ENCODE measurements at regions not wholly inside any gene's neighbourhood (a gene's known extent, or its start where the extent isn't known, plus 50 kb on each side); places are given as distances from the start of the nearest gene placed in this dataset.

DNA sequence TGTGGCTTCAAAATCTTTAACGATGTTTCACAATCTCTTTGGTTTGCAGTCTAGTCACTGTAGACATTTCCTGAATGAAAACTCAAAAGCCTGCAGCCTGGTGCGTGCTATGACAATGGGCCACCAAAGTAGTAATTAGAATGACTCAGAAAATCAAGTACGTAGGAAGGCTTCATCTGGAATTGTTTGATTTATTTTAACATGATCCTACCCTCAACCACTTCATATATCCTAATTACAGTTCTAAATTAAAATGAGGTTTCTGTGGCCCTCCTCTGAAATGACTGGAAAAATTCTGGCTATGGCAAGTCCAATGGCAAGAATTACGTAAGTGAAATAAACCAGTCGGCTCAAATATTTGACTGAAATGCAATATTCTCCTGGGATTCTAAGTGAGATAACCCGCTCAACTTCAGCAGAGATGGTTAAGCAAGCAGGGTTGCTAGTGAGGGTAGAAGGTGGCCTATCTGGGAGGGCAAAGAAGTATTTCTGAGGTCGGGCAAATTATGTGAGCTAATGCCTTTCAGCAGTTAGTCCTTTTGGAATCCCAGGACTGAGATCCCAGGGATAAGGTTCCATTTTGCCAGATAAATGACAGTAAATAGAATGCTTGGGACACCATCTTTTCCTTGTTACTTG lies 145.6 kb upstream of the MYOCD start:
- Histone ChIP-seq H3K9ac (ENCODE audit: low read length) (no peak overlapping the region), H3K9me3 (ENCODE audit: low read length) (no peaks in the 10 kb centered on the region), H3K4me1 (ENCODE audit: low read length) (no peaks in the 10 kb centered on the region), H3K27ac (ENCODE audit: low read length) (no peak overlapping the region), H3K27me3 (ENCODE audit: low read length) (no peaks in the 10 kb centered on the region), H2AFZ (ENCODE audit: low read length) (no peak overlapping the region), H3K9me2 (replicated peaks; ENCODE audit: insufficient read depth, low read length) (no peaks in the 10 kb centered on the region), H3K36me3 (ENCODE audit: insufficient read depth, low read length) (no peaks in the 10 kb centered on the region), H3K79me2 (ENCODE audit: low read length) (no peaks in the 10 kb centered on the region), H4K20me1 (ENCODE audit: insufficient read depth, low read depth, low read length) (no peaks in the 10 kb centered on the region), H3K4me3 (ENCODE audit: low read length) (no peak overlapping the region), H3K4me2 (ENCODE audit: low read depth, low read length, poor library complexity, severe bottlenecking) (no peak overlapping the region)
- no peak for DNase-seq

GRCh38 chr17:12521416-12521815 lies 144.3 kb upstream of the MYOCD start:
- no peaks in the 10 kb centered on the region for H3K9me3 ChIP-seq (ENCODE audit: low read length)
- H4K20me1 ChIP-seq (ENCODE audit: insufficient read depth, low read depth, low read length), result no peaks in the 10 kb centered on the region
- H3K4me2 ChIP-seq (ENCODE audit: low read depth, low read length, poor library complexity, severe bottlenecking), result no peak overlapping the region
- no peak overlapping the region for H3K27ac ChIP-seq (ENCODE audit: low read length)
- H3K4me3 ChIP-seq (ENCODE audit: low read length), result no peak overlapping the region
- no peak for DNase-seq
- no peaks in the 10 kb centered on the region for H3K9me2 ChIP-seq (replicated peaks; ENCODE audit: insufficient read depth, low read length)
- H2AFZ ChIP-seq (ENCODE audit: low read length), result no peak overlapping the region
- no peaks in the 10 kb centered on the region for H3K36me3 ChIP-seq (ENCODE audit: insufficient read depth, low read length)
- no peak overlapping the region for H3K9ac ChIP-seq (ENCODE audit: low read length)
- no peaks in the 10 kb centered on the region for H3K4me1 ChIP-seq (ENCODE audit: low read length)
- H3K27me3 ChIP-seq (ENCODE audit: low read length), result no peaks in the 10 kb centered on the region
- no peaks in the 10 kb centered on the region for H3K79me2 ChIP-seq (ENCODE audit: low read length)

DNA sequence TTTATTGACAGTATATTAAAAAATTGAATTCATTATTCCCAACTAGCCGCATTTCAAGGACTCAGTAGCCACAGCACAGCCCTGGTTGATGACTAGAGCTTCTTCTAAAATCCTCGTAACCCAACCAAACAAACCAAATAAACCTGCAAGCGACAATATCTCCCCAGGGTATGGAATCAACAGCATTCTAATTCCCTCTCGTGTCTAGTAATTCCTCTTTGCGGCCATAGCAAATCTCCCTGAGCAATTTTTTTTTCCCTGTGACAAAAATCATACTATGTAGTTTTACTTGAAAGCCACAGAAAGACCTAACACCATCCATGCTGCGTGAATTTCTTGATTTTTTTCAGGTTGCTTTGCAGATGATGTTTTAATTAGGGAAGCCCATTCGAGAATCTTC lies 143.4 kb upstream of the MYOCD start:
- Histone ChIP-seq H3K9me2 (replicated peaks; ENCODE audit: insufficient read depth, low read length) (no peaks in the 10 kb centered on the region), H2AFZ (ENCODE audit: low read length) (no peak overlapping the region), H3K79me2 (ENCODE audit: low read length) (no peaks in the 10 kb centered on the region), H3K4me2 (ENCODE audit: low read depth, low read length, poor library complexity, severe bottlenecking) (no peak overlapping the region), H4K20me1 (ENCODE audit: insufficient read depth, low read depth, low read length) (no peaks in the 10 kb centered on the region), H3K9me3 (ENCODE audit: low read length) (no peaks in the 10 kb centered on the region), H3K4me1 (ENCODE audit: low read length) (no peaks in the 10 kb centered on the region), H3K4me3 (ENCODE audit: low read length) (no peak overlapping the region), H3K27ac (ENCODE audit: low read length) (no peak overlapping the region), H3K36me3 (ENCODE audit: insufficient read depth, low read length) (no peaks in the 10 kb centered on the region), H3K9ac (ENCODE audit: low read length) (no peak overlapping the region), H3K27me3 (ENCODE audit: low read length) (no peaks in the 10 kb centered on the region)
- DNase-seq, result no peak

- no peak overlapping the region for H3K4me3 ChIP-seq (ENCODE audit: low read length)
- H2AFZ ChIP-seq (ENCODE audit: low read length), result no peak overlapping the region
- DNase-seq, result no peak
- H3K79me2 ChIP-seq (ENCODE audit: low read length), result no peaks in the 10 kb centered on the region
- H3K4me2 ChIP-seq (ENCODE audit: low read depth, low read length, poor library complexity, severe bottlenecking), result no peak overlapping the region
- no peaks in the 10 kb centered on the region for H4K20me1 ChIP-seq (ENCODE audit: insufficient read depth, low read depth, low read length)
- no peaks in the 10 kb centered on the region for H3K9me3 ChIP-seq (ENCODE audit: low read length)
- H3K9ac ChIP-seq (ENCODE audit: low read length), result no peak overlapping the region
- no peaks in the 10 kb centered on the region for H3K36me3 ChIP-seq (ENCODE audit: insufficient read depth, low read length)
- no peaks in the 10 kb centered on the region for H3K9me2 ChIP-seq (replicated peaks; ENCODE audit: insufficient read depth, low read length)
- H3K27ac ChIP-seq (ENCODE audit: low read length), result no peak overlapping the region
- H3K27me3 ChIP-seq (ENCODE audit: low read length), result no peaks in the 10 kb centered on the region
- no peaks in the 10 kb centered on the region for H3K4me1 ChIP-seq (ENCODE audit: low read length)
Observed at GRCh38 chr17:12522743-12523183, 142.9 kb upstream of the MYOCD start.

DNA sequence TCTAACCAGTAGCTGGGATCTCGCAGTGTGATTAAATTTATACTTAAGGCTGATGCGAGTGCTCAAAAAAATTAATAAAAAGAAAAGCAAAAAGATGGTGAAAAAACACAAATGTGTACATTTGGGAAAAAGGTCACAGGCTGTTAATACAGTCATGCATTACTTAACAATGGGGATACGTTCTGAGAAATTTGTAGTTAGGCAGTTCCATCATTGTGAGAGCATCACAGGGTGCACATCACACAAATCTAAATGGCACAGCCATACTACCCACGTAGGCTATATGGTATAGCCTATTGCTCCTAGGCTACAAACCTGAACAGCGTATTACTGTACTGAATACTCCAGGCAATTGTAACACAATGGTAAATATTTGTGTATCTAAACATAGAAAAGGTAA lies 142.4 kb upstream of the MYOCD start:
- Histone ChIP-seq H3K4me1 (ENCODE audit: low read length) (no peaks in the 10 kb centered on the region), H3K9me3 (ENCODE audit: low read length) (no peaks in the 10 kb centered on the region), H3K79me2 (ENCODE audit: low read length) (no peaks in the 10 kb centered on the region)

GRCh38 chr17:12528036-12528435 lies 137.7 kb upstream of the MYOCD start:
- no peaks in the 10 kb centered on the region for H3K36me3 ChIP-seq (ENCODE audit: insufficient read depth, low read length)
- no peak overlapping the region for H3K9ac ChIP-seq (ENCODE audit: low read length)
- no peaks in the 10 kb centered on the region for H4K20me1 ChIP-seq (ENCODE audit: insufficient read depth, low read depth, low read length)
- no peak for DNase-seq
- no peak overlapping the region for H2AFZ ChIP-seq (ENCODE audit: low read length)
- no peaks in the 10 kb centered on the region for H3K27me3 ChIP-seq (ENCODE audit: low read length)
- no peak overlapping the region for H3K4me3 ChIP-seq (ENCODE audit: low read length)
- no peak overlapping the region for H3K27ac ChIP-seq (ENCODE audit: low read length)
- H3K4me2 ChIP-seq (ENCODE audit: low read depth, low read length, poor library complexity, severe bottlenecking), result no peak overlapping the region
- no peaks in the 10 kb centered on the region for H3K9me2 ChIP-seq (replicated peaks; ENCODE audit: insufficient read depth, low read length)
- H3K9me3 ChIP-seq (ENCODE audit: low read length), result no peaks in the 10 kb centered on the region
- H3K4me1 ChIP-seq (ENCODE audit: low read length), result no peaks in the 10 kb centered on the region
- no peaks in the 10 kb centered on the region for H3K79me2 ChIP-seq (ENCODE audit: low read length)

More for the DNA sequence above, 142.4 kb upstream of the MYOCD start:
- Histone ChIP-seq H3K27ac (ENCODE audit: low read length) (no peak overlapping the region), H3K9me2 (replicated peaks; ENCODE audit: insufficient read depth, low read length) (no peaks in the 10 kb centered on the region), H3K4me3 (ENCODE audit: low read length) (no peak overlapping the region), H4K20me1 (ENCODE audit: insufficient read depth, low read depth, low read length) (no peaks in the 10 kb centered on the region), H3K27me3 (ENCODE audit: low read length) (no peaks in the 10 kb centered on the region), H3K4me2 (ENCODE audit: low read depth, low read length, poor library complexity, severe bottlenecking) (no peak overlapping the region), H3K9ac (ENCODE audit: low read length) (no peak overlapping the region), H2AFZ (ENCODE audit: low read length) (no peak overlapping the region), H3K36me3 (ENCODE audit: insufficient read depth, low read length) (no peaks in the 10 kb centered on the region)
- no peak for DNase-seq

GRCh38 chr17:12530161-12530560 lies 135.5 kb upstream of the MYOCD start:
- no peaks in the 10 kb centered on the region for H3K79me2 ChIP-seq (ENCODE audit: low read length)
- no peak for DNase-seq
- H4K20me1 ChIP-seq (ENCODE audit: insufficient read depth, low read depth, low read length), result no peaks in the 10 kb centered on the region
- H3K4me2 ChIP-seq (ENCODE audit: low read depth, low read length, poor library complexity, severe bottlenecking), result no peak overlapping the region
- H3K27me3 ChIP-seq (ENCODE audit: low read length), result no peaks in the 10 kb centered on the region
- no peaks in the 10 kb centered on the region for H3K9me3 ChIP-seq (ENCODE audit: low read length)
- H3K27ac ChIP-seq (ENCODE audit: low read length), result no peak overlapping the region
- no peaks in the 10 kb centered on the region for H3K9me2 ChIP-seq (replicated peaks; ENCODE audit: insufficient read depth, low read length)
- no peak overlapping the region for H3K4me3 ChIP-seq (ENCODE audit: low read length)
- no peaks in the 10 kb centered on the region for H3K36me3 ChIP-seq (ENCODE audit: insufficient read depth, low read length)
- H3K9ac ChIP-seq (ENCODE audit: low read length), result no peak overlapping the region
- H3K4me1 ChIP-seq (ENCODE audit: low read length), result no peaks in the 10 kb centered on the region
- H2AFZ ChIP-seq (ENCODE audit: low read length), result no peak overlapping the region

GRCh38 chr17:12536021-12536420 lies 129.7 kb upstream of the MYOCD start:
- H3K27ac ChIP-seq (ENCODE audit: low read length), result no peak overlapping the region
- H3K4me1 ChIP-seq (ENCODE audit: low read length), result no peaks in the 10 kb centered on the region
- H3K79me2 ChIP-seq (ENCODE audit: low read length), result no peaks in the 10 kb centered on the region
- H3K27me3 ChIP-seq (ENCODE audit: low read length), result no peaks in the 10 kb centered on the region
- H3K9me3 ChIP-seq (ENCODE audit: low read length), result no peaks in the 10 kb centered on the region
- H4K20me1 ChIP-seq (ENCODE audit: insufficient read depth, low read depth, low read length), result no peaks in the 10 kb centered on the region
- no peaks in the 10 kb centered on the region for H3K9me2 ChIP-seq (replicated peaks; ENCODE audit: insufficient read depth, low read length)
- H2AFZ ChIP-seq (ENCODE audit: low read length), result no peak overlapping the region
- H3K36me3 ChIP-seq (ENCODE audit: insufficient read depth, low read length), result no peaks in the 10 kb centered on the region
- no peak for DNase-seq
- H3K4me3 ChIP-seq (ENCODE audit: low read length), result no peak overlapping the region
- H3K4me2 ChIP-seq (ENCODE audit: low read depth, low read length, poor library complexity, severe bottlenecking), result no peak overlapping the region
- no peak overlapping the region for H3K9ac ChIP-seq (ENCODE audit: low read length)

GRCh38 chr17:12536472-12536871 lies 129.2 kb upstream of the MYOCD start:
- no peaks in the 10 kb centered on the region for H3K27me3 ChIP-seq (ENCODE audit: low read length)

More at GRCh38 chr17:12536472-12536871, 129.2 kb upstream of the MYOCD start:
- H3K4me2 ChIP-seq (ENCODE audit: low read depth, low read length, poor library complexity, severe bottlenecking), result no peak overlapping the region
- H3K4me1 ChIP-seq (ENCODE audit: low read length), result no peaks in the 10 kb centered on the region
- H3K9me3 ChIP-seq (ENCODE audit: low read length), result no peaks in the 10 kb centered on the region
- no peaks in the 10 kb centered on the region for H3K79me2 ChIP-seq (ENCODE audit: low read length)
- H3K36me3 ChIP-seq (ENCODE audit: insufficient read depth, low read length), result no peaks in the 10 kb centered on the region
- no peak overlapping the region for H3K9ac ChIP-seq (ENCODE audit: low read length)
- no peak overlapping the region for H3K4me3 ChIP-seq (ENCODE audit: low read length)
- DNase-seq, result no peak
- H3K27ac ChIP-seq (ENCODE audit: low read length), result no peak overlapping the region
- no peaks in the 10 kb centered on the region for H4K20me1 ChIP-seq (ENCODE audit: insufficient read depth, low read depth, low read length)
- no peak overlapping the region for H2AFZ ChIP-seq (ENCODE audit: low read length)
- no peaks in the 10 kb centered on the region for H3K9me2 ChIP-seq (replicated peaks; ENCODE audit: insufficient read depth, low read length)

All from Karpas-422 (cell line).